Hepatocyte (in vitro differentiated cells): ENCODE measurements at regions not wholly inside any gene's neighbourhood (a gene's known extent, or its start where the extent isn't known, plus 50 kb on each side); places are given as distances from the start of the nearest gene placed in this dataset.

Source experiments
- DNase-seq: peaks from one replicate; pipeline ENCODE4 v3.0.0-alpha.2; 2016; ENCODE audit warnings: low spot score
- H2AFZ ChIP-seq: fragments of 200-600 bp; sonication (generic); 2 replicates; pipeline ENCODE4 v1.6.0; 2016; ENCODE audit warnings: antibody characterized with exemption, mild to moderate bottlenecking
- H3K27ac ChIP-seq: fragments of 200-600 bp; sonication (generic); 2 replicates; pipeline ENCODE4 v1.5.1; 2016; ENCODE audit warnings: mild to moderate bottlenecking
- H3K27me3 ChIP-seq: fragments of 200-600 bp; sonication (generic); 2 replicates; pipeline ENCODE4 v1.6.1; 2016
- H3K36me3 ChIP-seq: fragments of 200-600 bp; sonication (generic); replicated peaks from 2 replicates; pipeline ENCODE4 v1.5.1; 2016; ENCODE audit warnings: low read depth; ENCODE audit not compliant: insufficient read depth
- H3K4me1 ChIP-seq: fragments of 200-600 bp; sonication (generic); 2 replicates; pipeline ENCODE4 v1.5.1; 2016; ENCODE audit warnings: mild to moderate bottlenecking, moderate library complexity; ENCODE audit not compliant: insufficient read depth
- H3K4me2 ChIP-seq: fragments of 200-600 bp; sonication (generic); 2 replicates; pipeline ENCODE4 v1.6.0; 2016
- H3K4me3 ChIP-seq: fragments of 200-600 bp; sonication (generic); 2 replicates; pipeline ENCODE4 v1.5.1; 2016; ENCODE audit warnings: mild to moderate bottlenecking
- H3K79me2 ChIP-seq: fragments of 200-600 bp; sonication (generic); 2 replicates; pipeline ENCODE4 v1.6.0; 2017; ENCODE audit warnings: mild to moderate bottlenecking
- H3K9me2 ChIP-seq: fragments of 200-600 bp; sonication (generic); replicated peaks from 2 replicates; pipeline ENCODE4 v1.6.0; 2017; ENCODE audit warnings: mild to moderate bottlenecking; ENCODE audit not compliant: insufficient read depth
- H3K9me3 ChIP-seq: fragments of 200-600 bp; sonication (generic); 2 replicates; pipeline ENCODE4 v1.5.1; 2016; ENCODE audit warnings: low read depth, mild to moderate bottlenecking
- H4K20me1 ChIP-seq: fragments of 200-600 bp; sonication (generic); 2 replicates; pipeline ENCODE4 v1.6.0; 2016; ENCODE audit warnings: mild to moderate bottlenecking; ENCODE audit not compliant: insufficient read depth, poor library complexity, severe bottlenecking
- CTCF ChIP-seq: fragments of 200-600 bp; sonication (generic); IDR thresholded peaks from 2 replicates; pipeline ENCODE4 v1.5.1; 2016; ENCODE audit warnings: antibody characterized with exemption, mild to moderate bottlenecking; ENCODE audit not compliant: poor library complexity
- EZH2 ChIP-seq: fragments of 200-600 bp; sonication (generic); IDR thresholded peaks from 2 replicates; pipeline ENCODE4 v1.6.1; 2016; ENCODE audit warnings: antibody characterized with exemption, mild to moderate bottlenecking, borderline replicate concordance
- EZH2phosphoT487 ChIP-seq: fragments of 200-600 bp; sonication (generic); IDR thresholded peaks from one replicate; pipeline ENCODE4 v1.6.1; 2018; ENCODE audit warnings: antibody characterized with exemption, mild to moderate bottlenecking, low read depth, moderate library complexity; ENCODE audit not compliant: unreplicated experiment, severe bottlenecking
- WGBS: methylation state at CpG from one replicate; pipeline ENCODE4 v1.1.6; 2016; ENCODE audit warnings: low lambda C conversion rate; ENCODE audit errors: missing lambda C conversion rate; 5-methylcytosine and 5-hydroxymethylcytosine counted together

GRCh38 chr13:28579322-28579721 is 79.6 kb upstream of the POMP start:
- 54% methylated on average over 7 of the region's 7 CpGs for WGBS
- no peak for TF ChIP-seq EZH2
- no peak for TF ChIP-seq EZH2phosphoT487
- no peak overlapping the region for H3K4me3 ChIP-seq
- H3K36me3 ChIP-seq, result no peaks in the 10 kb centered on the region
- no peaks in the 10 kb centered on the region for H3K9me3 ChIP-seq
- H3K4me1 ChIP-seq, result peaks cover 3% of the 10 kb centered on the region
- no peaks in the 10 kb centered on the region for H3K9me2 ChIP-seq
- H3K4me2 ChIP-seq, result no peak overlapping the region
- H4K20me1 ChIP-seq, result no peaks in the 10 kb centered on the region
- no peak overlapping the region for H3K27ac ChIP-seq
- no peak for DNase-seq
- H3K27me3 ChIP-seq, result no peaks in the 10 kb centered on the region
- no peaks in the 10 kb centered on the region for H3K79me2 ChIP-seq
- H2AFZ ChIP-seq, result no peak overlapping the region

- no peak for TF ChIP-seq CTCF
- no peak for TF ChIP-seq EZH2
- TF ChIP-seq EZH2phosphoT487, result no peak
- H3K36me3 ChIP-seq, result no peaks in the 10 kb centered on the region
- no peak for DNase-seq
- H3K4me3 ChIP-seq, result no peak overlapping the region
- H3K27ac ChIP-seq, result no peak overlapping the region
- peaks cover 3% of the 10 kb centered on the region for H3K4me1 ChIP-seq
- H3K4me2 ChIP-seq, result no peak overlapping the region
- no peak overlapping the region for H2AFZ ChIP-seq
- H3K9me2 ChIP-seq, result no peaks in the 10 kb centered on the region
- no peaks in the 10 kb centered on the region for H4K20me1 ChIP-seq
- no peaks in the 10 kb centered on the region for H3K79me2 ChIP-seq
- WGBS, result 94% methylated on average over 1 of the region's 1 CpG
- no peaks in the 10 kb centered on the region for H3K9me3 ChIP-seq
- H3K27me3 ChIP-seq, result no peaks in the 10 kb centered on the region
Observed at GRCh38 chr13:28576067-28576466, 81.1 kb upstream of the FLT1 start.

- Histone ChIP-seq H3K27ac (peak overlapping the region; percentile 74), H3K9me3 (no peaks in the 10 kb centered on the region), H3K79me2 (no peaks in the 10 kb centered on the region), H3K4me3 (no peak overlapping the region), H3K4me1 (peaks cover 3% of the 10 kb centered on the region), H3K9me2 (no peaks in the 10 kb centered on the region), H4K20me1 (no peaks in the 10 kb centered on the region), H3K27me3 (no peaks in the 10 kb centered on the region), H2AFZ (no peak overlapping the region), H3K36me3 (no peaks in the 10 kb centered on the region), H3K4me2 (no peak overlapping the region)
- no peak for TF ChIP-seq EZH2
- no peak for TF ChIP-seq EZH2phosphoT487
- no peak for TF ChIP-seq CTCF
- WGBS, result 64% methylated on average over 8 of the region's 8 CpGs
- peak; percentile 27 for DNase-seq
Observed at GRCh38 chr13:28575200-28575599, 80.3 kb upstream of the FLT1 start.

- Histone ChIP-seq H3K9me3 (no peaks in the 10 kb centered on the region), H3K4me1 (peaks cover 3% of the 10 kb centered on the region), H3K36me3 (no peaks in the 10 kb centered on the region), H3K27ac (peak overlapping the region; percentile 86), H3K79me2 (no peaks in the 10 kb centered on the region), H3K9me2 (no peaks in the 10 kb centered on the region), H4K20me1 (no peaks in the 10 kb centered on the region), H2AFZ (no peak overlapping the region), H3K4me2 (no peak overlapping the region), H3K4me3 (no peak overlapping the region), H3K27me3 (no peaks in the 10 kb centered on the region)
- TF ChIP-seq CTCF (no peak), EZH2 (no peak), EZH2phosphoT487 (no peak)
- WGBS, result 64% methylated on average over 10 of the region's 10 CpGs
- DNase-seq, result peak; percentile 70
Observed at GRCh38 chr13:28574617-28575142, 79.8 kb upstream of the FLT1 start.
